GM23338 (cell line): ENCODE measurements at regions not wholly inside any gene's neighbourhood (a gene's known extent, or its start where the extent isn't known, plus 50 kb on each side); places are given as distances from the start of the nearest gene placed in this dataset.

Source experiments
- ATAC-seq: fragments of 200-7000 bp; cut with Tn5 transposase; 3 replicates; pipeline ENCODE4 v1.9.1; 2020
- DNase-seq: peaks from one replicate; pipeline ENCODE4 v3.0.0-alpha.2; 2015; ENCODE audit warnings: low spot score
- H2AFZ ChIP-seq: fragments of 200-600 bp; sonication (generic); 2 replicates; pipeline ENCODE4 v1.8.0; 2016; ENCODE audit warnings: antibody characterized with exemption, mild to moderate bottlenecking, moderate library complexity
- H3F3A ChIP-seq: fragments of 200-600 bp; sonication (generic); replicated peaks from 2 replicates; pipeline ENCODE4 v1.8.0; 2017; ENCODE audit warnings: antibody characterized with exemption, mixed run types, low read depth
- H3K27ac ChIP-seq: fragments of 200-600 bp; sonication (generic); 2 replicates; pipeline ENCODE4 v1.6.1; 2016; ENCODE audit warnings: low read depth
- H3K27me3 ChIP-seq: fragments of 200-600 bp; sonication (generic); 2 replicates; pipeline ENCODE4 v1.8.0; 2016; ENCODE audit warnings: mild to moderate bottlenecking, mixed run types, moderate library complexity; ENCODE audit not compliant: insufficient read depth
- H3K36me3 ChIP-seq: fragments of 200-600 bp; sonication (generic); 2 replicates; pipeline ENCODE4 v1.8.0; 2016; ENCODE audit warnings: mild to moderate bottlenecking; ENCODE audit not compliant: insufficient read depth
- H3K4me1 ChIP-seq: fragments of 200-600 bp; sonication (generic); 2 replicates; pipeline ENCODE4 v1.8.0; 2016; ENCODE audit warnings: mild to moderate bottlenecking, moderate library complexity; ENCODE audit not compliant: insufficient read depth
- H3K4me2 ChIP-seq: fragments of 200-600 bp; sonication (generic); 2 replicates; pipeline ENCODE4 v1.7.1; 2017; ENCODE audit warnings: mixed run types
- H3K4me3 ChIP-seq: fragments of 200-600 bp; sonication (generic); 2 replicates; pipeline ENCODE4 v1.6.1; 2016; ENCODE audit warnings: mixed run types
- H3K79me2 ChIP-seq: fragments of 200-600 bp; sonication (generic); replicated peaks from 2 replicates; pipeline ENCODE4 v1.8.0; 2017; ENCODE audit warnings: mild to moderate bottlenecking; ENCODE audit not compliant: insufficient read depth
- H3K9me2 ChIP-seq: fragments of 200-600 bp; sonication (generic); 2 replicates; pipeline ENCODE4 v1.8.0; 2017; ENCODE audit not compliant: insufficient read depth
- H4K20me1 ChIP-seq: fragments of 200-600 bp; sonication (generic); replicated peaks from 2 replicates; pipeline ENCODE4 v1.8.0; 2017; ENCODE audit warnings: mild to moderate bottlenecking; ENCODE audit not compliant: insufficient read depth
- H3K27ac Mint-ChIP-seq: 2 replicates; pipeline ENCODE4 v1.8.0; 2020; ENCODE audit warnings: inconsistent platforms, mild to moderate bottlenecking, moderate library complexity, mixed read lengths
- H3K27me3 Mint-ChIP-seq: 3 replicates; pipeline ENCODE4 v1.8.0; 2022; ENCODE audit warnings: low read depth, mild to moderate bottlenecking, moderate library complexity, mixed read lengths, inconsistent platforms; ENCODE audit not compliant: insufficient read depth, poor library complexity
- H3K36me3 Mint-ChIP-seq: 3 replicates; pipeline ENCODE4 v1.8.0; 2021; ENCODE audit warnings: low read depth, mild to moderate bottlenecking, inconsistent platforms, moderate library complexity, mixed read lengths
- H3K4me1 Mint-ChIP-seq: 3 replicates; pipeline ENCODE4 v1.8.0; 2020; ENCODE audit warnings: mild to moderate bottlenecking, inconsistent platforms, mixed read lengths
- H3K4me3 Mint-ChIP-seq: 3 replicates; pipeline ENCODE4 v1.8.0; 2021; ENCODE audit warnings: moderate library complexity, mild to moderate bottlenecking, inconsistent platforms, mixed read lengths
- H3K9me3 Mint-ChIP-seq: 3 replicates; pipeline ENCODE4 v1.8.0; 2020; ENCODE audit warnings: moderate library complexity, mild to moderate bottlenecking, inconsistent platforms, mixed read lengths
- CREB1 ChIP-seq: fragments of 250-450 bp; sonication (Bioruptor Pico); IDR thresholded peaks from 2 replicates; pipeline ENCODE4 v1.5.0; 2020; ENCODE audit warnings: low read depth, mild to moderate bottlenecking, moderate library complexity
- EZH2 ChIP-seq: fragments of 200-600 bp; sonication (generic); IDR thresholded peaks from one replicate; pipeline ENCODE4 v1.8.0; 2017; ENCODE audit warnings: antibody characterized with exemption, mild to moderate bottlenecking, low read depth; ENCODE audit not compliant: unreplicated experiment
- EZH2phosphoT487 ChIP-seq: fragments of 200-600 bp; sonication (generic); IDR thresholded peaks from one replicate; pipeline ENCODE4 v1.8.1; 2018; ENCODE audit warnings: antibody characterized with exemption; ENCODE audit not compliant: unreplicated experiment
- JUNB ChIP-seq: IDR thresholded peaks from one replicate; pipeline ENCODE4 v1.6.1; 2016; ENCODE audit warnings: antibody characterized with exemption; ENCODE audit not compliant: unreplicated experiment
- NANOG ChIP-seq: IDR thresholded peaks from 2 replicates; pipeline ENCODE4 v1.6.1; 2016; ENCODE audit warnings: antibody characterized with exemption, borderline replicate concordance
- POLR2AphosphoS5 ChIP-seq: IDR thresholded peaks from 2 replicates; pipeline ENCODE4 v1.6.1; 2016; ENCODE audit warnings: antibody characterized with exemption, low read depth
- STAT1 ChIP-seq: IDR thresholded peaks from one replicate; pipeline ENCODE4 v1.6.1; 2016; ENCODE audit warnings: antibody characterized with exemption; ENCODE audit not compliant: unreplicated experiment
- ZNF114 ChIP-seq: fragments of 250-450 bp; sonication (Bioruptor Pico); IDR thresholded peaks from 2 replicates; pipeline ENCODE4 v1.5.0; 2020; ENCODE audit warnings: mild to moderate bottlenecking, moderate library complexity
- ZNF331 ChIP-seq: fragments of 250-450 bp; sonication (Bioruptor Pico); IDR thresholded peaks from 2 replicates; pipeline ENCODE4 v1.5.0; 2020; ENCODE audit warnings: low read depth, mild to moderate bottlenecking, moderate library complexity
- TF ChIP-seq, protein P1 (sequence below): fragments of 250-450 bp; sonication (Bioruptor Pico); IDR thresholded peaks from 2 replicates; pipeline ENCODE4 v1.5.0; 2020; ENCODE audit warnings: mild to moderate bottlenecking, moderate library complexity
- TF ChIP-seq, protein P2 (sequence below): IDR thresholded peaks from one replicate; pipeline ENCODE4 v1.6.1; 2018; ENCODE audit warnings: antibody characterized with exemption; ENCODE audit not compliant: unreplicated experiment
- TF ChIP-seq, protein P3 (sequence below), 2 experiments: fragments of 200-600 bp in 1 of 2; sonication (generic) in 1 of 2; conservative IDR thresholded peaks; 2 replicates each; pipeline versions ENCODE4 v1.5.1 to v1.6.1; 2016 to 2017; ENCODE audit warnings: antibody characterized with exemption in 2 of 2, low read depth in 2 of 2, mild to moderate bottlenecking in 2 of 2, moderate library complexity in 1 of 2
- TF ChIP-seq, protein P4 (sequence below): IDR thresholded peaks from 2 replicates; pipeline ENCODE4 v1.6.1; 2016; ENCODE audit warnings: antibody characterized with exemption

DNA sequence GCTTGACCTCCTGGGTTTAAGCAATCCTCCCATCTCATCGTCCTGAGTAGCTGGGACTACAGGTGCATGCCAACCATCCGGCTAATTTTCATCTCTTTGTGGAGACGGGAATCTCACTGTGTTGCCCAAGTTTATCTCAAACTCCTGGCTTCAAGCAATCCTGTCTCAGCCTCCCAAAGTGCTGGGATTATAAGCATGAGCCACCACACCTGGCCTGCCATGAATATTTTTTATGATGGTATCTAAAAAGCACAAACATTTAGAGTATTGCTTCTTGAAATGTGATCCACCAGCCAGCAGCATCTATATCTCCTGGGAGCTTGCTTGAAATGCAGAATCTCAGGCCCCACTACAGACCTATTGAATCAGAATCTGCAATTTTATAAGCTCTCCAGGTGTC lies 111.2 kb upstream of the CLDN10 start:
- Histone ChIP-seq H3K9me2 (no peaks in the 10 kb centered on the region), H4K20me1 (no peaks in the 10 kb centered on the region), H3K27me3 (no peaks in the 10 kb centered on the region), H3F3A (no peaks in the 10 kb centered on the region), H3K4me3 (no peak overlapping the region), H3K36me3 (no peaks in the 10 kb centered on the region), H2AFZ (no peak overlapping the region), H3K4me2 (no peak overlapping the region), H3K79me2 (no peaks in the 10 kb centered on the region), H3K27ac (no peak overlapping the region), H3K4me1 (no peaks in the 10 kb centered on the region)
- no peak overlapping the region for H3K27ac Mint-ChIP-seq
- H3K9me3 Mint-ChIP-seq, result no peaks in the 10 kb centered on the region
- TF ChIP-seq NANOG (no peak), ZNF331 (CRISPR knock-in tag) (no peak), JUNB (no peak), EZH2phosphoT487 (no peak), ZNF114 (CRISPR knock-in tag) (no peak), STAT1 (no peak), CREB1 (no peak), EZH2 (no peak), POLR2AphosphoS5 (no peak)
- TF ChIP-seq, protein P1, sequence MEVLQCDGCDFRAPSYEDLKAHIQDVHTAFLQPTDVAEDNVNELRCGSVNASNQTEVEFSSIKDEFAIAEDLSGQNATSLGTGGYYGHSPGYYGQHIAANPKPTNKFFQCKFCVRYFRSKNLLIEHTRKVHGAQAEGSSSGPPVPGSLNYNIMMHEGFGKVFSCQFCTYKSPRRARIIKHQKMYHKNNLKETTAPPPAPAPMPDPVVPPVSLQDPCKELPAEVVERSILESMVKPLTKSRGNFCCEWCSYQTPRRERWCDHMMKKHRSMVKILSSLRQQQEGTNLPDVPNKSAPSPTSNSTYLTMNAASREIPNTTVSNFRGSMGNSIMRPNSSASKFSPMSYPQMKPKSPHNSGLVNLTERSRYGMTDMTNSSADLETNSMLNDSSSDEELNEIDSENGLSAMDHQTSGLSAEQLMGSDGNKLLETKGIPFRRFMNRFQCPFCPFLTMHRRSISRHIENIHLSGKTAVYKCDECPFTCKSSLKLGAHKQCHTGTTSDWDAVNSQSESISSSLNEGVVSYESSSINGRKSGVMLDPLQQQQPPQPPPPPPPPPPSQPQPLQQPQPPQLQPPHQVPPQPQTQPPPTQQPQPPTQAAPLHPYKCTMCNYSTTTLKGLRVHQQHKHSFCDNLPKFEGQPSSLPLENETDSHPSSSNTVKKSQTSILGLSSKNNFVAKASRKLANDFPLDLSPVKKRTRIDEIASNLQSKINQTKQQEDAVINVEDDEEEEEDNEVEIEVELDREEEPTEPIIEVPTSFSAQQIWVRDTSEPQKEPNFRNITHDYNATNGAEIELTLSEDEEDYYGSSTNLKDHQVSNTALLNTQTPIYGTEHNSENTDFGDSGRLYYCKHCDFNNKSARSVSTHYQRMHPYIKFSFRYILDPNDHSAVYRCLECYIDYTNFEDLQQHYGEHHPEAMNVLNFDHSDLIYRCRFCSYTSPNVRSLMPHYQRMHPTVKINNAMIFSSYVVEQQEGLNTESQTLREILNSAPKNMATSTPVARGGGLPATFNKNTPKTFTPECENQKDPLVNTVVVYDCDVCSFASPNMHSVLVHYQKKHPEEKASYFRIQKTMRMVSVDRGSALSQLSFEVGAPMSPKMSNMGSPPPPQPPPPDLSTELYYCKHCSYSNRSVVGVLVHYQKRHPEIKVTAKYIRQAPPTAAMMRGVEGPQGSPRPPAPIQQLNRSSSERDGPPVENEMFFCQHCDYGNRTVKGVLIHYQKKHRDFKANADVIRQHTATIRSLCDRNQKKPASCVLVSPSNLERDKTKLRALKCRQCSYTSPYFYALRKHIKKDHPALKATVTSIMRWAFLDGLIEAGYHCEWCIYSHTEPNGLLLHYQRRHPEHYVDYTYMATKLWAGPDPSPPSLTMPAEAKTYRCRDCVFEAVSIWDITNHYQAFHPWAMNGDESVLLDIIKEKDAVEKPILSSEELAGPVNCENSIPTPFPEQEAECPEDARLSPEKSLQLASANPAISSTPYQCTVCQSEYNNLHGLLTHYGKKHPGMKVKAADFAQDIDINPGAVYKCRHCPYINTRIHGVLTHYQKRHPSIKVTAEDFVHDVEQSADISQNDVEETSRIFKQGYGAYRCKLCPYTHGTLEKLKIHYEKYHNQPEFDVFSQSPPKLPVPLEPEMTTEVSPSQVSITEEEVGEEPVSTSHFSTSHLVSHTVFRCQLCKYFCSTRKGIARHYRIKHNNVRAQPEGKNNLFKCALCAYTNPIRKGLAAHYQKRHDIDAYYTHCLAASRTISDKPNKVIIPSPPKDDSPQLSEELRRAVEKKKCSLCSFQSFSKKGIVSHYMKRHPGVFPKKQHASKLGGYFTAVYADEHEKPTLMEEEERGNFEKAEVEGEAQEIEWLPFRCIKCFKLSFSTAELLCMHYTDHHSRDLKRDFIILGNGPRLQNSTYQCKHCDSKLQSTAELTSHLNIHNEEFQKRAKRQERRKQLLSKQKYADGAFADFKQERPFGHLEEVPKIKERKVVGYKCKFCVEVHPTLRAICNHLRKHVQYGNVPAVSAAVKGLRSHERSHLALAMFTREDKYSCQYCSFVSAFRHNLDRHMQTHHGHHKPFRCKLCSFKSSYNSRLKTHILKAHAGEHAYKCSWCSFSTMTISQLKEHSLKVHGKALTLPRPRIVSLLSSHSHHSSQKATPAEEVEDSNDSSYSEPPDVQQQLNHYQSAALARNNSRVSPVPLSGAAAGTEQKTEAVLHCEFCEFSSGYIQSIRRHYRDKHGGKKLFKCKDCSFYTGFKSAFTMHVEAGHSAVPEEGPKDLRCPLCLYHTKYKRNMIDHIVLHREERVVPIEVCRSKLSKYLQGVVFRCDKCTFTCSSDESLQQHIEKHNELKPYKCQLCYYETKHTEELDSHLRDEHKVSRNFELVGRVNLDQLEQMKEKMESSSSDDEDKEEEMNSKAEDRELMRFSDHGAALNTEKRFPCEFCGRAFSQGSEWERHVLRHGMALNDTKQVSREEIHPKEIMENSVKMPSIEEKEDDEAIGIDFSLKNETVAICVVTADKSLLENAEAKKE (CRISPR knock-in tag), result no peak
- TF ChIP-seq, protein P2, sequence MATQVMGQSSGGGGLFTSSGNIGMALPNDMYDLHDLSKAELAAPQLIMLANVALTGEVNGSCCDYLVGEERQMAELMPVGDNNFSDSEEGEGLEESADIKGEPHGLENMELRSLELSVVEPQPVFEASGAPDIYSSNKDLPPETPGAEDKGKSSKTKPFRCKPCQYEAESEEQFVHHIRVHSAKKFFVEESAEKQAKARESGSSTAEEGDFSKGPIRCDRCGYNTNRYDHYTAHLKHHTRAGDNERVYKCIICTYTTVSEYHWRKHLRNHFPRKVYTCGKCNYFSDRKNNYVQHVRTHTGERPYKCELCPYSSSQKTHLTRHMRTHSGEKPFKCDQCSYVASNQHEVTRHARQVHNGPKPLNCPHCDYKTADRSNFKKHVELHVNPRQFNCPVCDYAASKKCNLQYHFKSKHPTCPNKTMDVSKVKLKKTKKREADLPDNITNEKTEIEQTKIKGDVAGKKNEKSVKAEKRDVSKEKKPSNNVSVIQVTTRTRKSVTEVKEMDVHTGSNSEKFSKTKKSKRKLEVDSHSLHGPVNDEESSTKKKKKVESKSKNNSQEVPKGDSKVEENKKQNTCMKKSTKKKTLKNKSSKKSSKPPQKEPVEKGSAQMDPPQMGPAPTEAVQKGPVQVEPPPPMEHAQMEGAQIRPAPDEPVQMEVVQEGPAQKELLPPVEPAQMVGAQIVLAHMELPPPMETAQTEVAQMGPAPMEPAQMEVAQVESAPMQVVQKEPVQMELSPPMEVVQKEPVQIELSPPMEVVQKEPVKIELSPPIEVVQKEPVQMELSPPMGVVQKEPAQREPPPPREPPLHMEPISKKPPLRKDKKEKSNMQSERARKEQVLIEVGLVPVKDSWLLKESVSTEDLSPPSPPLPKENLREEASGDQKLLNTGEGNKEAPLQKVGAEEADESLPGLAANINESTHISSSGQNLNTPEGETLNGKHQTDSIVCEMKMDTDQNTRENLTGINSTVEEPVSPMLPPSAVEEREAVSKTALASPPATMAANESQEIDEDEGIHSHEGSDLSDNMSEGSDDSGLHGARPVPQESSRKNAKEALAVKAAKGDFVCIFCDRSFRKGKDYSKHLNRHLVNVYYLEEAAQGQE, result no peak
- TF ChIP-seq, protein P3, sequence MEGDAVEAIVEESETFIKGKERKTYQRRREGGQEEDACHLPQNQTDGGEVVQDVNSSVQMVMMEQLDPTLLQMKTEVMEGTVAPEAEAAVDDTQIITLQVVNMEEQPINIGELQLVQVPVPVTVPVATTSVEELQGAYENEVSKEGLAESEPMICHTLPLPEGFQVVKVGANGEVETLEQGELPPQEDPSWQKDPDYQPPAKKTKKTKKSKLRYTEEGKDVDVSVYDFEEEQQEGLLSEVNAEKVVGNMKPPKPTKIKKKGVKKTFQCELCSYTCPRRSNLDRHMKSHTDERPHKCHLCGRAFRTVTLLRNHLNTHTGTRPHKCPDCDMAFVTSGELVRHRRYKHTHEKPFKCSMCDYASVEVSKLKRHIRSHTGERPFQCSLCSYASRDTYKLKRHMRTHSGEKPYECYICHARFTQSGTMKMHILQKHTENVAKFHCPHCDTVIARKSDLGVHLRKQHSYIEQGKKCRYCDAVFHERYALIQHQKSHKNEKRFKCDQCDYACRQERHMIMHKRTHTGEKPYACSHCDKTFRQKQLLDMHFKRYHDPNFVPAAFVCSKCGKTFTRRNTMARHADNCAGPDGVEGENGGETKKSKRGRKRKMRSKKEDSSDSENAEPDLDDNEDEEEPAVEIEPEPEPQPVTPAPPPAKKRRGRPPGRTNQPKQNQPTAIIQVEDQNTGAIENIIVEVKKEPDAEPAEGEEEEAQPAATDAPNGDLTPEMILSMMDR (conservative IDR thresholded peaks at IDR 0.05; ENCODE audit: low read depth in 2 of 2), result no peak
- TF ChIP-seq, protein P4, sequence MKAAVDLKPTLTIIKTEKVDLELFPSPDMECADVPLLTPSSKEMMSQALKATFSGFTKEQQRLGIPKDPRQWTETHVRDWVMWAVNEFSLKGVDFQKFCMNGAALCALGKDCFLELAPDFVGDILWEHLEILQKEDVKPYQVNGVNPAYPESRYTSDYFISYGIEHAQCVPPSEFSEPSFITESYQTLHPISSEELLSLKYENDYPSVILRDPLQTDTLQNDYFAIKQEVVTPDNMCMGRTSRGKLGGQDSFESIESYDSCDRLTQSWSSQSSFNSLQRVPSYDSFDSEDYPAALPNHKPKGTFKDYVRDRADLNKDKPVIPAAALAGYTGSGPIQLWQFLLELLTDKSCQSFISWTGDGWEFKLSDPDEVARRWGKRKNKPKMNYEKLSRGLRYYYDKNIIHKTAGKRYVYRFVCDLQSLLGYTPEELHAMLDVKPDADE, result no peak
- DNase-seq (no peak), ATAC-seq (no peak)
- H3K27me3 Mint-ChIP-seq, result peaks cover 6% of the 10 kb centered on the region
- no peak overlapping the region for H3K4me3 Mint-ChIP-seq
- H3K36me3 Mint-ChIP-seq, result no peaks in the 10 kb centered on the region
- H3K4me1 Mint-ChIP-seq, result no peaks in the 10 kb centered on the region; the same call in 2 of the 3 replicates
